ENCODE measurements at regions not wholly inside any gene's neighbourhood (a gene's known extent, or its start where the extent isn't known, plus 50 kb on each side); places are given as distances from the start of the nearest gene placed in this dataset.

DNA sequence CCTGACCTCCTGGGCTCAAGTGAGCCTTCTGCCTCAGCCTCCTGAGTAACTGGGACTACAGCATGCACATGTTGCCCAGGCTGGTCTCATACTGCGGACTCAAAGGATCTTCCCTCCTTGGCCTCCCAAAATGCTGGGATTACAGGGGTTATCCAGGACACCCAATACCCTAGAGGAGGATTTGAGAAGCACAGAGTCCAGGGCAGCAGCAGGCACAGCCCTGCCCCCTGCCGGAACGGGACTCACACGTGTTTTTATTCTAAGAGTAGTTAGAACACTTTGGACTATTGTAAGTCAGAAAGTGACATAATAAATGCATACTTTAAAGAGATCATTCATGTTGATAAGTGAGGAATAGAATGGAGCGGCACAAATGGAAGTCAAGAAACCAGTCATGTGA is 80.2 kb downstream of the C6orf118 start:
- no peak for DNase-seq

GRCh38 chr6:165227644-165228329 is 81.6 kb downstream of the C6orf118 start:
- no peak for DNase-seq

GRCh38 chr6:165223736-165224135 is 85.7 kb downstream of the C6orf118 start:
- DNase-seq, result no peak

DNA sequence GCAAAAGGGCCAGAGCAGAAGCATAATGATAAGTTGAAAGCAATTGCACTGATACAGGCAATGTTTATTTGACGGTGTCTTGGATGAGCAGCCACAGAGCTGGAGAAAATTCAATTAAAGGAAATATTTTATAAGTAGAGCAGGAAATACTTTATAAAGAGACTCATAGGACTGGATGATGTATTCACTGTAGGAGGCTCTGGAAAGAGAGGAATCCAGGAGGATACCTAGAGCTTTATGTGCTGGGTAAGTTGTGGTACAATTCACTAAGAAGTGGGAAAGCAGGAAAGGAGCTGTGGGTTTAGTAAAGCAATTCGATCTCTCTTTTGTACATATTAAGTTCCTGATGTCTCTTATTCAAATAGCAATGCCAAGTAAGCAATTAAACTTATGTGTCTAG is 86.3 kb downstream of the C6orf118 start:
- no peak for DNase-seq

DNA sequence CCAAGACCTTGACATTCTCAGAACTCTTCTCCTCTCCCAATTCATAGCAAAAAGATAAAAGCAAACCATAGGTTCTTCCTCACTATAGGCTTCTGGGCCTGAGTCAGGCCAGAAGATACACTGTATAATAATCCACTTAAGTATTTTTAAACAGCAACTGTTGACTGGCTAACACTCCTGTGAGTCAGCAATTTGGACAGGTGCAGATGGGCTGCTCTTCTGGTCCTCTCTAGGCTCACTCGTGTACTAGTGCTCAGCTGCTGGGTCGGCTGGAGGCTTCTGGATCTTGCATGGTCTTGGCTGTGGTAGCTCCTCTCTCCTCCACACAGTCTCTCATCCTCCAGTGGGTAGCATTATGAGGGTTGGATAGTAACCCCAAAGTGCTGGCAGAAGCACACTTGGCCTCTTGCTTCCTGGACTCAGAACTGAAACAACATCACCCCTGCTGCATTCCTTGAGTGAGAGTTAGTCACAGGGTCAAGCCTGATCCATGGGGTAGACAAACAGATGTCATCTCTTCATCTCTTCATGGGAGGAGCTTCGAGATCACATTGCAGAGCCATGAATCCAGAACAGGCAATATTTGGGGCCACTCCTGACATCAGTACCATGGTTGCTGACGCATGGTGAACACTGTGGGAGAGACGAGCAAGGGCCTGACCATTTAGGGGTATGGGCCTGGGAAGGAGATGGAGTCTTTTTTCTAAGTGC is 86.9 kb downstream of the C6orf118 start:
- no peak for DNase-seq

GRCh38 chr6:165220045-165220444 is 89.4 kb downstream of the C6orf118 start:
- no peak for DNase-seq

GRCh38 chr6:165219629-165220028 is 89.8 kb downstream of the C6orf118 start:
- DNase-seq, result no peak

- no peak for DNase-seq
These were observed 90.6 kb downstream of the C6orf118 start for GRCh38 chr6:165218829-165219228.

GRCh38 chr6:165206798-165207197 is 102.6 kb downstream of the C6orf118 start:
- DNase-seq, result peak; percentile 72 to 81

DNA sequence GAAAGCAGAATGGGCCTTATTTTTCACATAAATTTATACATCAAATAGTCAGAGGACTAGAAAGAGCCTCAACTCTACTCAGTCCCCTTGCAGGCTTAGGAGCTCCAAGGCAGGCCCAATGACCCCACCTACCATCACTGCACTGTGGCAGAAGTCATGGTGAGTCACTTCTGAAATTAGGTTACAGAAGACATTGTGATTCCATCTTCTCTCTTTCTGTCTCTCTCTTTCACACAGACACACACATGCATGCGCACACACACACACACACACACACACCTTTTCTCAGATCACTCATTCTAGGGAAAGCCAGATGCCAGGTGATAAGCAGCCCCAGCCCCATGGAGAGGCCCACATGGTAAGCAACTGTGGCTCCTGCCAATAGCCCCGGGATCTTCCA is 103.8 kb downstream of the C6orf118 start:
- no peak for DNase-seq

GRCh38 chr6:165204807-165205545 is 104.4 kb downstream of the C6orf118 start:
- no peak for DNase-seq

DNA sequence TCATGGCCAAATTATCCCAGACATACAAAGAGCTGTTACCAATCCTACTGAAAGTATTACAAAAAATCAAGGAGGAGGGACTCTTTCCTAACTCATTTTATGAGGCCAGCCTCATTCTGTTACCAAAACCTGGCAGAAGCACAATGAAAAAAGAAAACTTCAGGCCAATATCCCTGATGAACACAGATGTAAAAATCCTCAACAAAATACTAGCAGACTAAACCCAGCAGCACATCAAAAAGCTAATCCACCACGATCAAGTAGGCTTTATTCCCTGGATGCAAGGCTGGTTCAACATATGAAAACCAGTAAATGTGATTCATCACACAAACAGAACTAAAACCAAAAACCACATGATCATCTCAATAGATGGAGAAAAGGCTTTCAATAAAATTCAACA is 109.2 kb downstream of the C6orf118 start:
- no peak for DNase-seq

DNA sequence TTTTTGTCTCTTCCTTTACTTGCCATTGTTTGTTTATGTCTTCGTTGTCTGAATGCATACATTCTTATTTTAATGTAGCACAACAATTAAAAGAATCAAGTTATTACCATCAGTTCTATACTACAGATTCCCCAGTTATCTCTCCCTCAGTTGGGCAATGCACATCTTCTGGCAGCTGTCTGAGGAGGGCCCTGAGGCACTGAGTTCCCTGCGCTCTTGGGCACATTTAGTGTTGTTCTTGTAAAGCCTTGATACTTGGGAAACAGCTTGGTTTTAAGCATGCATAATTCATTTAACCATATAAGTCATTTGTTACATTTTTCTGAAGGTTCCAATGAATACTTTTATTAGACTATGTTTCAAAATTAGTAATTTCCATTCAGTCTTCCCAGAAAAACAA is 117.9 kb downstream of the C6orf118 start:
- no peak for DNase-seq

GRCh38 chr6:165186441-165187205 is 122.8 kb downstream of the C6orf118 start:
- DNase-seq, result no peak

DNA sequence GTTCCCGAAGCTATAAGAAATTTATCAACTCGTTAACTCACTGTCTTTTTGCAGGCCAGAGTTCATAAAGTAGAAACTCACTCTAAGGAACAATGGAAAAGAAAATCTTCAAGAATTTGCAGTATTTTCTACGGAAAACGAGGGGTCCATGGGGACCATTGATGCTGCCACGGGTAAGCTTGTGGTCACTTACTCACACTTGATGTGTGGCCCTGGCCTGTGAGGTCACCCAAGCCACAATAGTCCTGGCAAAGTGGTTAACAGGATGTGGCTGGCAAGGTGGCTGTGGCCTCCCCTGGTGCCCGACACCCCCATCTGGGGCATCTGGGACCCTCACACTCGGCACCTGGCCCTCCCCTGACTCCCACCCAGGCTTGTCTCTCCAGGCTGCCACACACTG is 123.4 kb downstream of the C6orf118 start:
- no peak for DNase-seq

GRCh38 chr6:165184192-165184979 is 125.0 kb downstream of the C6orf118 start:
- no peak for DNase-seq

DNA sequence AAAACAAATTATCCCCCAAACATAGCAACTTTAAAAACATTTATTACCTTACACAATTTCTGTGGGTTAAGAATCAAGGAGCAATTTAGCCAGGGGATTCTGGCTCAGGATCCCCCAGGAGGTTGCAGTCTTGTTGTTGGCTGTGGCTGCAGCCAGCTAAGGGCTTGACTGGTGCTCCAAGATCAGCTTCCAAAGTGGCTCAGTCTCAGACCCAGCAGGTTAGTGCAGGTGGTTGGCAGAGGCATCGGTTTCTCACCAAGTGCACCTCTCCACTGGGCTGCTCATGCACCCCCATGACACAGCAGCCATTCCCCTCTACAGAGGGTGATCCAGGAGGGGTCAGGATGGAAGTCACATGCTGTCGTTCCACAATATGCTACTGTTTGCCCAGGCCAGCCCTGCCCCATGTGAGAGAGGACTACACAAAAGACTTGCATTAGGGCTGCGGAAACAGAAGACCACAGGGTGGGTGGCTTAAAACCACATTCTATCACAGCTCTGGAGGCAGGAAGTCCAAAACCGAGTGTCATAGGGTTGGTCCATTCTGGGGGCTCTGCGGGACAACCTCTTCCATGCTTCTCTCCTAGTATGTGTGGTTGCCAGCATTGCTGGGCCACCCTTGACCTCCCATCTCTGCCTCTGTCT is 125.8 kb downstream of the C6orf118 start:
- DNase-seq, result peak in 1 of 2 experiments; percentile 6

DNA sequence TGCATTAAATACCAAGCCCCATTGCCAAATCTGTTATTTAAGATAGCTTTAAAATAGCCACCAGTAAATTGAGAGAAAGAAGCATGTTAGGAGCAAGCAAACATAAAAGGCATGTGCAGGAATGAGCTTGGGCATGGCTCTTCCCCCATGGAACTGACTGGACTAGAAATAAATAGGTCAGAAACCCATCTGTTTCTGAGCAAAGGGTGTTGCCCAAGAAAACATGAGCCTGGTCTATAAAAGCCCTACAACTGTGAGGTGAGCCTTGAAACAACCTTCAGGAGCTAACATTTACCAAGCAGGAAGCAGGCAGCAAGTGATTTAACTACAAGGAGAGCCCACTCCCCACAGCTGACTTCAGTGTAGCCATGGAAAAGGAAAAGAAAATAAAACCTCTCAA is 126.3 kb downstream of the C6orf118 start:
- DNase-seq, result peak; percentile 20 to 27

GRCh38 chr6:165181951-165182414 is 127.4 kb downstream of the C6orf118 start:
- no peak for DNase-seq

- DNase-seq, result no peak
These were observed 131.3 kb downstream of the C6orf118 start for GRCh38 chr6:165178056-165178455.

DNA sequence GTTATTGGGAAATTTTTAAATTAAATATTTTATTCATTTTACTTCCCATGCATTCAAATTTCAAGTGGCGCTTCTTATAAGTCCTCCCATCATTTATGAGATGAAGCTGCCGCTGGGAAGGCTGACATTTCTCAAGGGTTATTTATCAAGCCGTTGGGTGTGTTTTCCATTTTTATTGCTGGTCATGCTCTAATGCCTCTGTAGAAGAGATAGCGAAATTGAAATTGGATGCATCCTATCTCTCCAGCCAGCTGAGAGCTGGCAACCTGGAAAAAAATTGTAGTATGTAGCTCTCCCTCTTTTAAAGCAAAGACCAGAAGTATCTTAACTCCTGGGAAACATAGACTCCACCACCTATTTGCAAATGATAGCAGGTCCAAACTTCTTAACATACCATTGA is 135.9 kb downstream of the C6orf118 start:
- DNase-seq, result no peak

DNA sequence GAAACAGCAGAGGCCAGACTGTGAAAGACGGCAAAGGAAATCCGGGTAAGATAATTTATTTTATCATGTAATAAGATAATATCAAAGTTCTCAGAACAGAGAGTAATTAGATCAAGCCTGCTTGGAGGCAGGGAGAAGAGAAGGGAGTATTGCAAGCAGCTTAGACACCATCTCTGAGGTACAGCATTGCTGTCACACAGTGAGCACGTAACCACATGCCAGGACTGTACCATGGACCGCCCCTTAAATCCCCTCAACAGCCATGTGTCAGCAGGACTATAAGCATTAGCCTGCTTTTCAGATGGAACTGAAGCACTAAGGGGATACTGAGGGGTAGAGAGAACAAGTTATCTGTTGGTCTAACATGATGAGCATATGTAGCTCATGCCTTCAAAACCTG is 141.5 kb downstream of the C6orf118 start:
- DNase-seq, result no peak

Data from cerebellar nuclear complex (tissue), 1 donor.